ENCODE measurements at regions not wholly inside any gene's neighbourhood (a gene's known extent, or its start where the extent isn't known, plus 50 kb on each side); places are given as distances from the start of the nearest gene placed in this dataset.

- SMC1A ChIA-PET (ENCODE audit: uncharacterized antibody, unreplicated experiment) = interaction anchor here (0.8 to 1.1 kb wide), 2 partner anchors 14 to 151 kb away, joined by 3 read pairs; no protein-coding TSS in a partner anchor
- FAIRE-seq (no peak), ATAC-seq (no peak), DNase-seq (ENCODE audit: low read depth, low spot score) (no peak)
- intact Hi-C loops (cut with micrococcal nuclease; ENCODE audit: unreplicated experiment) (no loop called here), in situ Hi-C loops (cut with MboI) (no loop called here)
- Histone ChIP-seq H3K36me3 (ENCODE audit: control insufficient read depth in 2 of 2, insufficient read depth in 2 of 2, low read length in 1 of 2) (no peaks in the 10 kb centered on the region), H3K9ac (ENCODE audit: control insufficient read depth, insufficient read depth, low read length) (no peak overlapping the region), H3K4me1 (ENCODE audit: control insufficient read depth, insufficient read depth, low read length) (no peaks in the 10 kb centered on the region), H3K4me3 (no peak overlapping the region), H3K9me3 (replicated peaks; ENCODE audit: control insufficient read depth, insufficient read depth, low read length) (no peaks in the 10 kb centered on the region), H4K20me1 (ENCODE audit: control insufficient read depth, insufficient read depth) (no peaks in the 10 kb centered on the region), H3K79me2 (ENCODE audit: control insufficient read depth, insufficient read depth, low read length) (no peaks in the 10 kb centered on the region), H3K27ac (ENCODE audit: control insufficient read depth, insufficient read depth) (no peak overlapping the region), H3K4me2 (ENCODE audit: control insufficient read depth, insufficient read depth) (no peak overlapping the region), H3K27me3 (replicated peaks in 1 of 2; ENCODE audit: control insufficient read depth in 2 of 2, insufficient read depth in 2 of 2, low read length in 1 of 2) (no peaks in the 10 kb centered on the region), H2AFZ (ENCODE audit: control insufficient read depth, low read depth, low read length) (no peak overlapping the region)
- CTCF ChIA-PET = interaction anchor here (1.0 to 1.4 kb wide), 2 partner anchors 11 to 41 kb away, joined by 3 to 4 read pairs; no protein-coding TSS in a partner anchor
- RAD21 ChIA-PET (ENCODE audit: unreplicated experiment) = interaction anchor here (1.5 kb wide), 1 partner anchor 458 kb away, joined by 4 read pairs; no protein-coding TSS in a partner anchor
- no TSS peak for BruUV-seq (replicated peaks)
- POLR2A ChIA-PET = no interaction called here
- TF ChIP-seq SP1 (IDR thresholded peaks at IDR 0.05; ENCODE audit: low read depth, low read length) (no peak), JUND (IDR thresholded peaks at IDR 0.05; ENCODE audit: low read depth, low read length) (no peak), GATAD2B (conservative IDR thresholded peaks at IDR 0.05; ENCODE audit: low read depth) (no peak), TCF7 (IDR thresholded peaks at IDR 0.05; ENCODE audit: borderline replicate concordance) (no peak), HSF1 (IDR thresholded peaks at IDR 0.05; ENCODE audit: low read depth, low read length) (no peak), ETV6 (conservative IDR thresholded peaks at IDR 0.05 in 1 of 2, IDR thresholded peaks at IDR 0.05 in 1 of 2; ENCODE audit: borderline replicate concordance in 1 of 2, low read depth in 1 of 2) (no peak), SMARCA5 (IDR thresholded peaks at IDR 0.05) (no peak), NR2F1 (conservative IDR thresholded peaks at IDR 0.05) (no peak), RAD51 (IDR thresholded peaks at IDR 0.05) (no peak), NR2C2 (IDR thresholded peaks at IDR 0.05; ENCODE audit: borderline replicate concordance, control insufficient read depth, insufficient read length, low read depth) (no peak), PKNOX1 (IDR thresholded peaks at IDR 0.05) (no peak), CHD1 (IDR thresholded peaks at IDR 0.05; ENCODE audit: low read depth, low read length) (no peak), POLR2A (IDR thresholded peaks at IDR 0.05; ENCODE audit: low read depth, low read length) (no peak), CHD2 (IDR thresholded peaks at IDR 0.05; ENCODE audit: borderline replicate concordance, low read depth, low read length) (no peak), ZZZ3 (IDR thresholded peaks at IDR 0.05; ENCODE audit: control insufficient read depth, insufficient read length, low read depth) (no peak)
- TF ChIP-seq, protein P1, sequence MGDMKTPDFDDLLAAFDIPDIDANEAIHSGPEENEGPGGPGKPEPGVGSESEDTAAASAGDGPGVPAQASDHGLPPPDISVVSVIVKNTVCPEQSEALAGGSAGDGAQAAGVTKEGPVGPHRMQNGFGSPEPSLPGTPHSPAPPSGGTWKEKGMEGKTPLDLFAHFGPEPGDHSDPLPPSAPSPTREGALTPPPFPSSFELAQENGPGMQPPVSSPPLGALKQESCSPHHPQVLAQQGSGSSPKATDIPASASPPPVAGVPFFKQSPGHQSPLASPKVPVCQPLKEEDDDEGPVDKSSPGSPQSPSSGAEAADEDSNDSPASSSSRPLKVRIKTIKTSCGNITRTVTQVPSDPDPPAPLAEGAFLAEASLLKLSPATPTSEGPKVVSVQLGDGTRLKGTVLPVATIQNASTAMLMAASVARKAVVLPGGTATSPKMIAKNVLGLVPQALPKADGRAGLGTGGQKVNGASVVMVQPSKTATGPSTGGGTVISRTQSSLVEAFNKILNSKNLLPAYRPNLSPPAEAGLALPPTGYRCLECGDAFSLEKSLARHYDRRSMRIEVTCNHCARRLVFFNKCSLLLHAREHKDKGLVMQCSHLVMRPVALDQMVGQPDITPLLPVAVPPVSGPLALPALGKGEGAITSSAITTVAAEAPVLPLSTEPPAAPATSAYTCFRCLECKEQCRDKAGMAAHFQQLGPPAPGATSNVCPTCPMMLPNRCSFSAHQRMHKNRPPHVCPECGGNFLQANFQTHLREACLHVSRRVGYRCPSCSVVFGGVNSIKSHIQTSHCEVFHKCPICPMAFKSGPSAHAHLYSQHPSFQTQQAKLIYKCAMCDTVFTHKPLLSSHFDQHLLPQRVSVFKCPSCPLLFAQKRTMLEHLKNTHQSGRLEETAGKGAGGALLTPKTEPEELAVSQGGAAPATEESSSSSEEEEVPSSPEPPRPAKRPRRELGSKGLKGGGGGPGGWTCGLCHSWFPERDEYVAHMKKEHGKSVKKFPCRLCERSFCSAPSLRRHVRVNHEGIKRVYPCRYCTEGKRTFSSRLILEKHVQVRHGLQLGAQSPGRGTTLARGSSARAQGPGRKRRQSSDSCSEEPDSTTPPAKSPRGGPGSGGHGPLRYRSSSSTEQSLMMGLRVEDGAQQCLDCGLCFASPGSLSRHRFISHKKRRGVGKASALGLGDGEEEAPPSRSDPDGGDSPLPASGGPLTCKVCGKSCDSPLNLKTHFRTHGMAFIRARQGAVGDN (IDR thresholded peaks at IDR 0.05) = no peak
- TF ChIP-seq, protein P2, sequence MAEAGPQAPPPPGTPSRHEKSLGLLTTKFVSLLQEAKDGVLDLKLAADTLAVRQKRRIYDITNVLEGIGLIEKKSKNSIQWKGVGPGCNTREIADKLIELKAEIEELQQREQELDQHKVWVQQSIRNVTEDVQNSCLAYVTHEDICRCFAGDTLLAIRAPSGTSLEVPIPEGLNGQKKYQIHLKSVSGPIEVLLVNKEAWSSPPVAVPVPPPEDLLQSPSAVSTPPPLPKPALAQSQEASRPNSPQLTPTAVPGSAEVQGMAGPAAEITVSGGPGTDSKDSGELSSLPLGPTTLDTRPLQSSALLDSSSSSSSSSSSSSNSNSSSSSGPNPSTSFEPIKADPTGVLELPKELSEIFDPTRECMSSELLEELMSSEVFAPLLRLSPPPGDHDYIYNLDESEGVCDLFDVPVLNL (IDR thresholded peaks at IDR 0.05; ENCODE audit: low read depth, low read length) = no peak
Observed at GRCh38 chr3:147620906-147621305, 211.7 kb downstream of the ZIC1 start.
